MM.1S (cell line): ENCODE measurements at regions not wholly inside any gene's neighbourhood (a gene's known extent, or its start where the extent isn't known, plus 50 kb on each side); places are given as distances from the start of the nearest gene placed in this dataset.

ENCODE experiments used
- DNase-seq: peaks from one replicate; pipeline ENCODE4 v3.0.0-alpha.2; 2015
- H2AFZ ChIP-seq: fragments of 300-600 bp; sonication (generic); 2 replicates; pipeline ENCODE4 v1.6.0; 2016; ENCODE audit warnings: antibody characterized with exemption, low read length
- H3F3A ChIP-seq: fragments of 300-600 bp; sonication (generic); 2 replicates; pipeline ENCODE4 v1.6.1; 2016; ENCODE audit warnings: mild to moderate bottlenecking, antibody characterized with exemption, low read length, moderate library complexity, mixed read lengths; ENCODE audit not compliant: insufficient read depth
- H3K27ac ChIP-seq: fragments of 300-600 bp; sonication (generic); 2 replicates; pipeline ENCODE4 v1.5.1; 2016; ENCODE audit warnings: mild to moderate bottlenecking, low read length
- H3K27me3 ChIP-seq: fragments of 300-600 bp; sonication (generic); replicated peaks from 2 replicates; pipeline ENCODE4 v1.6.0; 2016; ENCODE audit warnings: low read length; ENCODE audit not compliant: insufficient read depth
- H3K36me3 ChIP-seq: fragments of 300-600 bp; sonication (generic); replicated peaks from 2 replicates; pipeline ENCODE4 v1.6.1; 2016; ENCODE audit warnings: mild to moderate bottlenecking, low read length, mixed read lengths; ENCODE audit not compliant: insufficient read depth
- H3K4me1 ChIP-seq: fragments of 300-600 bp; sonication (generic); 2 replicates; pipeline ENCODE4 v1.6.1; 2016; ENCODE audit warnings: low read length, mixed read lengths
- H3K4me2 ChIP-seq: fragments of 300-600 bp; sonication (generic); 2 replicates; pipeline ENCODE4 v1.6.0; 2016; ENCODE audit warnings: low read depth, low read length
- H3K4me3 ChIP-seq: fragments of 300-600 bp; sonication (generic); 2 replicates; pipeline ENCODE4 v1.5.1; 2016; ENCODE audit warnings: low read length, mixed read lengths
- H3K79me2 ChIP-seq: fragments of 300-600 bp; sonication (generic); 2 replicates; pipeline ENCODE4 v1.6.1; 2016; ENCODE audit warnings: mixed run types, low read length, mixed read lengths
- H3K9ac ChIP-seq: fragments of 300-600 bp; sonication (generic); 2 replicates; pipeline ENCODE4 v1.6.1; 2016; ENCODE audit warnings: low read length, mixed read lengths
- H3K9me2 ChIP-seq: fragments of 300-600 bp; sonication (generic); replicated peaks from 2 replicates; pipeline ENCODE4 v1.6.1; 2016; ENCODE audit warnings: mild to moderate bottlenecking, low read length, mixed read lengths; ENCODE audit not compliant: insufficient read depth
- H3K9me3 ChIP-seq: fragments of 300-600 bp; sonication (generic); replicated peaks from 2 replicates; pipeline ENCODE4 v1.6.1; 2016; ENCODE audit warnings: mild to moderate bottlenecking, low read length, mixed read lengths; ENCODE audit not compliant: insufficient read depth
- H4K20me1 ChIP-seq: fragments of 300-600 bp; sonication (generic); 2 replicates; pipeline ENCODE4 v1.6.1; 2016; ENCODE audit warnings: mild to moderate bottlenecking, low read length, moderate library complexity, mixed read lengths; ENCODE audit not compliant: insufficient read depth
- CTCF ChIP-seq: fragments of 300-600 bp; sonication (generic); IDR thresholded peaks from 2 replicates; pipeline ENCODE4 v1.5.1; 2016; ENCODE audit warnings: antibody characterized with exemption, low read length, mixed read lengths
- EZH2 ChIP-seq: fragments of 300-600 bp; sonication (generic); optimal IDR thresholded peaks from 2 replicates; pipeline ENCODE3; 2017; ENCODE audit warnings: low read depth, mild to moderate bottlenecking, antibody characterized with exemption, low read length, mixed read lengths
- EZH2phosphoT487 ChIP-seq: fragments of 300-600 bp; sonication (generic); IDR thresholded peaks from 2 replicates; pipeline ENCODE4 v1.6.1; 2018; ENCODE audit warnings: antibody characterized with exemption, low read length

GRCh38 chr14:104292084-104292970 is 153.9 kb downstream of the KIF26A start:
- no peak overlapping the region for H3K4me3 ChIP-seq
- no peaks in the 10 kb centered on the region for H3K4me1 ChIP-seq
- no peak overlapping the region for H2AFZ ChIP-seq
- H3K79me2 ChIP-seq = no peaks in the 10 kb centered on the region
- H3K9ac ChIP-seq = no peak overlapping the region
- no peak for DNase-seq
- TF ChIP-seq CTCF (no peak), EZH2 (no peak), EZH2phosphoT487 (no peak)
- no peaks in the 10 kb centered on the region for H3K36me3 ChIP-seq
- peaks cover 16% of the 10 kb centered on the region for H3K27me3 ChIP-seq
- no peaks in the 10 kb centered on the region for H3F3A ChIP-seq
- H3K9me2 ChIP-seq = no peaks in the 10 kb centered on the region
- no peak overlapping the region for H3K27ac ChIP-seq
- H3K4me2 ChIP-seq = no peak overlapping the region
- no peaks in the 10 kb centered on the region for H4K20me1 ChIP-seq
- H3K9me3 ChIP-seq = no peaks in the 10 kb centered on the region

- Histone ChIP-seq H4K20me1 (no peaks in the 10 kb centered on the region), H3K9me3 (no peaks in the 10 kb centered on the region), H3F3A (no peaks in the 10 kb centered on the region), H3K27ac (no peak overlapping the region), H3K79me2 (no peaks in the 10 kb centered on the region), H2AFZ (no peak overlapping the region), H3K9ac (no peak overlapping the region), H3K27me3 (peaks cover 16% of the 10 kb centered on the region), H3K4me1 (no peaks in the 10 kb centered on the region), H3K36me3 (no peaks in the 10 kb centered on the region), H3K4me3 (no peak overlapping the region), H3K4me2 (no peak overlapping the region), H3K9me2 (no peaks in the 10 kb centered on the region)
- DNase-seq = no peak
- TF ChIP-seq EZH2 (no peak), EZH2phosphoT487 (no peak), CTCF (no peak)
These were observed 154.9 kb downstream of the KIF26A start for GRCh38 chr14:104293231-104293841.

- Histone ChIP-seq H3K9me3 (no peaks in the 10 kb centered on the region), H3K27ac (no peak overlapping the region), H3K36me3 (no peaks in the 10 kb centered on the region), H3K9me2 (no peaks in the 10 kb centered on the region), H4K20me1 (no peaks in the 10 kb centered on the region), H3K27me3 (peaks cover 16% of the 10 kb centered on the region), H2AFZ (no peak overlapping the region), H3F3A (no peaks in the 10 kb centered on the region), H3K4me2 (no peak overlapping the region), H3K4me3 (no peak overlapping the region), H3K9ac (no peak overlapping the region), H3K4me1 (no peaks in the 10 kb centered on the region), H3K79me2 (no peaks in the 10 kb centered on the region)
- DNase-seq = no peak
- TF ChIP-seq EZH2 = no peak
- TF ChIP-seq CTCF = no peak
- TF ChIP-seq EZH2phosphoT487 = no peak
These were observed 155.7 kb downstream of the KIF26A start for GRCh38 chr14:104293851-104294627.
